Adrenal gland (tissue), 9 donors: ENCODE measurements at regions not wholly inside any gene's neighbourhood (a gene's known extent, or its start where the extent isn't known, plus 50 kb on each side); places are given as distances from the start of the nearest gene placed in this dataset.
A peak's percentile ranks its signal among the peaks of the same experiment; 100 is the strongest.

Experiments used
- DNase-seq, 7 donors: peaks; one replicate each; pipeline ENCODE4 v3.0.0-alpha.2; 2019 to 2020
- H3K27ac ChIP-seq, 5 donors: fragments of 200-600 bp; sonication (generic) in 4 of 5; 1 replicate in 3 of 5; 2 replicates in 2 of 5; pipeline versions ENCODE4 v1.5.1 to v1.8.0; 2016 to 2020; ENCODE audit warnings: mild to moderate bottlenecking in 1 of 5
- H3K27me3 ChIP-seq: fragments of 200-600 bp; 2 replicates; pipeline ENCODE4 v1.8.0; 2021
- H3K36me3 ChIP-seq, 2 donors: fragments of 200-600 bp; replicated peaks in 1 of 2; 1 replicate in 1 of 2; 2 replicates in 1 of 2; pipeline versions ENCODE4 v1.5.1 to v1.8.0; 2018 to 2022
- H3K4me1 ChIP-seq, 2 donors: fragments of 200-600 bp; replicated peaks in 1 of 2; 1 replicate in 1 of 2; 2 replicates in 1 of 2; pipeline versions ENCODE4 v1.5.1 to v1.8.0; 2018 to 2021
- H3K4me3 ChIP-seq, 4 donors: fragments of 200-600 bp; sonication (generic) in 3 of 4; one replicate each; pipeline ENCODE4 v1.5.1; 2016 to 2018
- H3K9me3 ChIP-seq, 3 donors: fragments of 200-600 bp; sonication (generic) in 1 of 3; replicated peaks in 1 of 3; 1 replicate in 2 of 3; 2 replicates in 1 of 3; pipeline versions ENCODE4 v1.5.1 to v1.8.0; 2016 to 2021
- CTCF ChIP-seq, 6 experiments: fragments of 450-650 bp in 4 of 6; fragments of 200-600 bp in 2 of 6; sonication (generic) in 1 of 6; IDR thresholded peaks; 1 replicate in 5 of 6; 2 replicates in 1 of 6; pipeline versions ENCODE4 v1.5.1 to v1.8.0; 2016 to 2021; ENCODE audit warnings: antibody characterized with exemption in 6 of 6, mild to moderate bottlenecking in 2 of 6, moderate library complexity in 1 of 6
- POLR2A ChIP-seq, 2 donors: fragments of 450-650 bp; IDR thresholded peaks; one replicate each; pipeline ENCODE4 v1.6.1; 2017; ENCODE audit warnings: antibody characterized with exemption in 2 of 2, mild to moderate bottlenecking in 2 of 2, moderate library complexity in 1 of 2
- WGBS, 4 donors: extraction: QIAGEN DNeasy Blood & Tissue Kit in 2 of 4; methylation state at CpG; one replicate each; pipeline versions ENCODE4 v1.1.5 to v1.1.7; 2013 to 2017; 5-methylcytosine and 5-hydroxymethylcytosine counted together
- intact Hi-C, 2 donors: fragments of 100-400 bp; cut with DNase I; formaldehyde crosslinking; loops; one replicate each; pipeline versions ENCODE4 v1.14.1 to v1.15.0; 2022 to 2023
- donor health status: healthy with polysubstance abuse.
- donor health status: Bipolar disorder and iron deficiency.
- donor health status: DM: yes; HTN: yes; CAD: no.
- donor health status: DM: no; HTN: no; CAD: no.
- donor health status: DM: no; HTN: no; CAD: no.

- intact Hi-C loops, result no loop called here
- DNase-seq, result no peak
- no peaks in the 10 kb centered on the region for H3K36me3 ChIP-seq
Measured at GRCh38 chr20:23226612-23227265, 123.9 kb upstream of the NXT1 start.

GRCh38 chr20:23225407-23226060 lies 125.1 kb upstream of the NXT1 start:
- Histone ChIP-seq H3K36me3 (no peaks in the 10 kb centered on the region), H3K27me3 (no peaks in the 10 kb centered on the region), H3K27ac (peak overlapping the region in 1 of 5 donors; percentile 76), H3K4me1 (peaks cover 0 to 3% of the 10 kb centered on the region in 2 donors), H3K9me3 (no peaks in the 10 kb centered on the region), H3K4me3 (no peak overlapping the region)
- intact Hi-C loops, result no loop called here
- TF ChIP-seq POLR2A (IDR thresholded peaks at IDR 0.05), result no peak
- no peak for TF ChIP-seq CTCF (IDR thresholded peaks at IDR 0.05)
- DNase-seq, result peak in 6 of 7 donors; percentile 53 to 86 (median 78)
- 32 to 50% (median 44%) methylated on average over 6 of the region's 6 CpGs for WGBS, 4 donors

More at GRCh38 chr20:23226612-23227265, 123.9 kb upstream of the NXT1 start:
- Histone ChIP-seq H3K27ac (no peak overlapping the region), H3K4me3 (no peak overlapping the region), H3K9me3 (no peaks in the 10 kb centered on the region), H3K4me1 (peaks cover 0 to 3% of the 10 kb centered on the region in 2 donors), H3K27me3 (no peaks in the 10 kb centered on the region)
- WGBS, 4 donors, result 62 to 75% (median 70%) methylated on average over 2 of the region's 2 CpGs
- no peak for TF ChIP-seq CTCF (IDR thresholded peaks at IDR 0.05)
- no peak for TF ChIP-seq POLR2A (IDR thresholded peaks at IDR 0.05)

GRCh38 chr20:23224806-23225205 lies 125.8 kb upstream of the NXT1 start:
- H3K27ac ChIP-seq, result peak overlapping the region in 1 of 5 donors; percentile 76
- H3K9me3 ChIP-seq, result no peaks in the 10 kb centered on the region
- peaks cover 0 to 3% of the 10 kb centered on the region in 2 donors for H3K4me1 ChIP-seq
- no peak overlapping the region for H3K4me3 ChIP-seq
- intact Hi-C loops, result no loop called here
- WGBS, 4 donors, result 75 to 83% (median 77%) methylated on average over 3 to 5 of the region's 5 CpGs
- no peak for TF ChIP-seq CTCF (IDR thresholded peaks at IDR 0.05)
- no peak for TF ChIP-seq POLR2A (IDR thresholded peaks at IDR 0.05)
- H3K27me3 ChIP-seq, result no peaks in the 10 kb centered on the region
- DNase-seq, result peak in 1 of 7 donors; percentile 34
- H3K36me3 ChIP-seq, result no peaks in the 10 kb centered on the region

GRCh38 chr20:23223908-23224580 lies 126.5 kb upstream of the NXT1 start:
- WGBS, 4 donors, result 79 to 92% (median 79%) methylated on average over 3 of the region's 3 CpGs
- Histone ChIP-seq H3K27ac (no peak overlapping the region), H3K4me1 (peaks cover 0 to 3% of the 10 kb centered on the region in 2 donors), H3K4me3 (no peak overlapping the region), H3K27me3 (no peaks in the 10 kb centered on the region), H3K9me3 (no peaks in the 10 kb centered on the region), H3K36me3 (no peaks in the 10 kb centered on the region)
- TF ChIP-seq POLR2A (IDR thresholded peaks at IDR 0.05) (no peak), CTCF (IDR thresholded peaks at IDR 0.05) (no peak)
- DNase-seq, result no peak
- intact Hi-C loops, result no loop called here
